ENCODE measurements at regions not wholly inside any gene's neighbourhood (a gene's known extent, or its start where the extent isn't known, plus 50 kb on each side); places are given as distances from the start of the nearest gene placed in this dataset.

DNA sequence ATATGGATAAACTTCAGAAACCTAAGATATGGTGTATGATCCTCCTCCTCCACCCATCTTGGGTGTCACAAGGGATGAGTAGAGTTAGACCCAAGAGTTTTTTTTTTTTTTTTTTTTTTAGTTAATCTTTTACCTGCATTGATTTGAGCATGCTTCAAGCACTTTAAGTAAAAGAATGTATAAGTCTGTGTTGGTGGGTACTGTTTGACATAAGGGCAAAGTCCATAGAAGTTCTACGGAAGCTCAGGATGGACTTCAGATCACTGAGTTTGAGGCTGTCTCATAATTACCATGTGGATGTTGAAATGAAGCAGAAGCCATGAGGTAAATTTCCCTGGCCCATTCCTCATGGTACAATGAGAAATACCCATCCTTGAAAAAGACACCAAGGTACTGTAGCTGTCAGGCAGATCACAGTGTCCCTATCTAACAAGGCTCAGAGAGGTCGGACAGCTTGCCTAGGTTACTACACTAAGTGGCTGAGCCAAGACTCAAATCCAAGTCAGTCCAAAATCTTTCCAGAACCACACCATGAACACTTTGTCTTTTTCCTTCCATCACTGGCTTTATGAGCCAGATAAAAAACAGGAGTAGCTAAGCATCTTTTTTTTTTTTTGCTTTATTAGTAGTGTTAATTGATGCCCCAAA, 962.8 kb downstream of the CDH11 start:
- CTCF ChIA-PET (ENCODE audit: partially characterized antibody) = no interaction called here
- no peak overlapping the region for H3K27ac ChIP-seq (ENCODE audit: low read depth, low read length)
- no peaks in the 10 kb centered on the region for H3K27me3 Mint-ChIP-seq

DNA sequence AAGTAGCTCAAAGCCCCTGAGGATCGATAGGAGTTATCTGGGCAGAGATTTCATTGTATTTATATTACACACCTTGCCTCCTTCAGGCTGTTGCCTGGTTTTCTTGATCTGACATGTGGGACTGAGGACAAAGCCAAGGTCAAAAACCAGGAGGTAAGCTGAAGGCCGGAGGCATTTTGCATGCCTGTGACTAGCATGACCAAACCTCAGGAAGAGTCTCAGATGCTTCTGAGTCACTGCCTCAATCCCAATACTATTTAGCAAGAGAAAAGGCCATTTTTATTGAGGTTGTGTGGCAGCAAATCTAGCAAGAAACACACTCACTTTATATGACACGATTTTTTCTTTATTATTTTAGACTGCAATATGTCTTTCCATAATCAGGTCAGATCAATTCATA, 968.1 kb downstream of the CDH11 start:
- Mint-ChIP-seq H3K27me3 (no peaks in the 10 kb centered on the region), H3K36me3 (no peaks in the 10 kb centered on the region), H3K9me3 (peaks cover 8 to 35% (median 27%) of the 10 kb centered on the region in 8 donors), H3K27ac (no peak overlapping the region), H3K4me1 (no peaks in the 10 kb centered on the region), H3K4me3 (no peak overlapping the region)
- no peaks in the 10 kb centered on the region for H3K9me3 ChIP-seq (ENCODE audit: control insufficient read depth in 1 of 2, low read length in 2 of 2)
- ChIA-PET POLR2A (ENCODE audit: partially characterized antibody) (no interaction called here), CTCF (ENCODE audit: partially characterized antibody) (no interaction called here)
- H3K27ac ChIP-seq (ENCODE audit: low read depth, low read length) = no peak overlapping the region
- no peak overlapping the region for H3K4me3 ChIP-seq (ENCODE audit: low read length in 2 of 2)
- no peaks in the 10 kb centered on the region for H3K36me3 ChIP-seq (ENCODE audit: insufficient read depth, low read length)
- DNase-seq = no peak
- intact Hi-C loops (cut with micrococcal nuclease) = no loop called here
- no peaks in the 10 kb centered on the region for H3K27me3 ChIP-seq (ENCODE audit: insufficient read depth, low read length)
- H3K4me1 ChIP-seq (ENCODE audit: insufficient read depth, low read length) = no peaks in the 10 kb centered on the region

More for the DNA sequence above, 962.8 kb downstream of the CDH11 start:
- no peaks in the 10 kb centered on the region for H3K4me1 Mint-ChIP-seq
- no peak overlapping the region for H3K4me3 Mint-ChIP-seq
- H3K9me3 Mint-ChIP-seq = peaks cover 2 to 28% (median 20%) of the 10 kb centered on the region in 8 donors
- no peaks in the 10 kb centered on the region for H3K36me3 ChIP-seq (ENCODE audit: insufficient read depth, low read length)
- H3K27me3 ChIP-seq (ENCODE audit: insufficient read depth, low read length) = no peaks in the 10 kb centered on the region
- POLR2A ChIA-PET (ENCODE audit: partially characterized antibody) = no interaction called here
- H3K4me3 ChIP-seq (ENCODE audit: low read length in 2 of 2) = no peak overlapping the region
- no peaks in the 10 kb centered on the region for H3K4me1 ChIP-seq (ENCODE audit: insufficient read depth, low read length)
- H3K36me3 Mint-ChIP-seq = no peaks in the 10 kb centered on the region
- no peak overlapping the region for H3K27ac Mint-ChIP-seq
- DNase-seq = no peak
- intact Hi-C loops (cut with micrococcal nuclease) = no loop called here
- H3K9me3 ChIP-seq (ENCODE audit: control insufficient read depth in 1 of 2, low read length in 2 of 2) = peaks cover 0 to 4% of the 10 kb centered on the region in 2 donors

DNA sequence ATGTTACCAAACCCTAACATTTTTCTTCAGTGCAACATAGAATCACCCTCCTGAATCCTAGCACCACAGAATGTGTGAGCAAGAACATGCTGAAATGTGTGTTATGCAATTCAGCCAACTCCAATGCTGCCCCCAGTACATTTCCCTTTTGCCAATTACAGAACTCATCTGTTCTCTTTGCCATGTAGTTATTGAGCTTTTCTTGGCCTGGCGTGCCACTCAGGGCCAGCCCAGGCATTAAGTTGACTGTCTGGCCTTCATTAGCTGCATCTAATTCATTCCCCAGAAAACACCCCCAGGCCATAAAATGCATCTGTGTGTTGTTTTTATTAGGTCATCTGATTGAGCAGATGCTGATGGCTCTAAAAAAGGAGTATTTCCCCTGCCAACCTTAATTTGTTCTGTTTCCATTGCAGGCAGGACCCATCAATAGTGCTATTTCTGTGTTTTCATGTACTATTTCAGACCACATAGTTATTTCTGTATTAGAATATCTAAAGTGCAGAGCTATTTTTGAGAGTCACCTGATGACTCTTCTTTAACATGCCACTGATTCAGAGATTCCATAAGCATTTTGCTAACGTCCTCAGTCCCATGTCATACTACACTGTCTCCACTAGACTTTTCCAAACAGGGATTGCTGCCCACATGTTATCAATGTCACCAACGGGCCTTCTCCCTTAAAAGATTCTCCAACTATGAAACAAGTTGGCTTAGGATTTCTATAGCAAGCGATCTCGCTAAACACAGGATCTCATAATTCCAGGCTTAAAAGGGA, 969.7 kb downstream of the CDH11 start:
- Histone ChIP-seq H3K36me3 (ENCODE audit: insufficient read depth, low read length) (no peaks in the 10 kb centered on the region), H3K9me3 (ENCODE audit: control insufficient read depth in 1 of 2, low read length in 2 of 2) (no peaks in the 10 kb centered on the region), H3K27ac (ENCODE audit: low read depth, low read length) (no peak overlapping the region), H3K4me3 (ENCODE audit: low read length in 2 of 2) (no peak overlapping the region), H3K4me1 (ENCODE audit: insufficient read depth, low read length) (no peaks in the 10 kb centered on the region), H3K27me3 (ENCODE audit: insufficient read depth, low read length) (no peaks in the 10 kb centered on the region)
- no peak for DNase-seq
- CTCF ChIA-PET (ENCODE audit: partially characterized antibody) = no interaction called here
- no peaks in the 10 kb centered on the region for H3K4me1 Mint-ChIP-seq
- peaks cover 8 to 38% (median 24%) of the 10 kb centered on the region in 8 donors for H3K9me3 Mint-ChIP-seq
- H3K36me3 Mint-ChIP-seq = no peaks in the 10 kb centered on the region
- no peak overlapping the region for H3K4me3 Mint-ChIP-seq
- intact Hi-C loops (cut with micrococcal nuclease) = no loop called here
- H3K27me3 Mint-ChIP-seq = no peaks in the 10 kb centered on the region
- no peak overlapping the region for H3K27ac Mint-ChIP-seq
- POLR2A ChIA-PET (ENCODE audit: partially characterized antibody) = no interaction called here

GRCh38 chr16:64150193-64150592, 971.7 kb downstream of the CDH11 start:
- ChIA-PET CTCF (ENCODE audit: partially characterized antibody) (no interaction called here), POLR2A (ENCODE audit: partially characterized antibody) (no interaction called here)
- Histone ChIP-seq H3K4me3 (ENCODE audit: low read length in 2 of 2) (no peak overlapping the region), H3K4me1 (ENCODE audit: insufficient read depth, low read length) (no peaks in the 10 kb centered on the region), H3K9me3 (ENCODE audit: control insufficient read depth in 1 of 2, low read length in 2 of 2) (no peaks in the 10 kb centered on the region), H3K36me3 (ENCODE audit: insufficient read depth, low read length) (no peaks in the 10 kb centered on the region), H3K27ac (ENCODE audit: low read depth, low read length) (no peak overlapping the region), H3K27me3 (ENCODE audit: insufficient read depth, low read length) (no peaks in the 10 kb centered on the region)
- intact Hi-C loops (cut with micrococcal nuclease) = no loop called here
- Mint-ChIP-seq H3K4me3 (no peak overlapping the region), H3K36me3 (no peaks in the 10 kb centered on the region), H3K27me3 (no peaks in the 10 kb centered on the region), H3K4me1 (no peaks in the 10 kb centered on the region), H3K9me3 (peaks cover 7 to 32% (median 15%) of the 10 kb centered on the region in 8 donors), H3K27ac (no peak overlapping the region)
- no peak for DNase-seq

- intact Hi-C loops (cut with micrococcal nuclease) = no loop called here
- H3K9me3 Mint-ChIP-seq = peaks cover 7 to 27% (median 13%) of the 10 kb centered on the region in 8 donors
- H3K4me1 Mint-ChIP-seq = no peaks in the 10 kb centered on the region
Measured at GRCh38 chr16:64149756-64150155, 972.1 kb downstream of the CDH11 start.

GRCh38 chr16:64148356-64148755, 973.5 kb downstream of the CDH11 start:
- no peak overlapping the region for H3K27ac ChIP-seq (ENCODE audit: low read depth, low read length)
- Mint-ChIP-seq H3K27ac (no peak overlapping the region), H3K9me3 (peaks cover 7 to 27% (median 13%) of the 10 kb centered on the region in 8 donors), H3K4me3 (no peak overlapping the region), H3K27me3 (no peaks in the 10 kb centered on the region), H3K36me3 (no peaks in the 10 kb centered on the region), H3K4me1 (no peaks in the 10 kb centered on the region)
- H3K4me3 ChIP-seq (ENCODE audit: low read length in 2 of 2) = no peak overlapping the region
- no peaks in the 10 kb centered on the region for H3K27me3 ChIP-seq (ENCODE audit: insufficient read depth, low read length)
- DNase-seq = no peak
- ChIA-PET POLR2A (ENCODE audit: partially characterized antibody) (no interaction called here), CTCF (ENCODE audit: partially characterized antibody) (no interaction called here)
- no peaks in the 10 kb centered on the region for H3K4me1 ChIP-seq (ENCODE audit: insufficient read depth, low read length)
- no peaks in the 10 kb centered on the region for H3K36me3 ChIP-seq (ENCODE audit: insufficient read depth, low read length)
- H3K9me3 ChIP-seq (ENCODE audit: control insufficient read depth in 1 of 2, low read length in 2 of 2) = no peaks in the 10 kb centered on the region
- intact Hi-C loops (cut with micrococcal nuclease) = no loop called here

More at GRCh38 chr16:64149756-64150155, 972.1 kb downstream of the CDH11 start:
- DNase-seq = no peak
- H3K9me3 ChIP-seq (ENCODE audit: control insufficient read depth in 1 of 2, low read length in 2 of 2) = no peaks in the 10 kb centered on the region
- no peak overlapping the region for H3K4me3 ChIP-seq (ENCODE audit: low read length in 2 of 2)
- H3K4me1 ChIP-seq (ENCODE audit: insufficient read depth, low read length) = no peaks in the 10 kb centered on the region
- H3K4me3 Mint-ChIP-seq = no peak overlapping the region
- no peaks in the 10 kb centered on the region for H3K36me3 Mint-ChIP-seq
- no peaks in the 10 kb centered on the region for H3K27me3 ChIP-seq (ENCODE audit: insufficient read depth, low read length)
- no peaks in the 10 kb centered on the region for H3K36me3 ChIP-seq (ENCODE audit: insufficient read depth, low read length)
- no peaks in the 10 kb centered on the region for H3K27me3 Mint-ChIP-seq
- H3K27ac Mint-ChIP-seq = no peak overlapping the region
- ChIA-PET CTCF (ENCODE audit: partially characterized antibody) (no interaction called here), POLR2A (ENCODE audit: partially characterized antibody) (no interaction called here)
- no peak overlapping the region for H3K27ac ChIP-seq (ENCODE audit: low read depth, low read length)

GRCh38 chr16:64147941-64148340, 973.9 kb downstream of the CDH11 start:
- no peak overlapping the region for H3K4me3 Mint-ChIP-seq
- CTCF ChIA-PET (ENCODE audit: partially characterized antibody) = no interaction called here

More at GRCh38 chr16:64147941-64148340, 973.9 kb downstream of the CDH11 start:
- H3K4me3 ChIP-seq (ENCODE audit: low read length in 2 of 2) = no peak overlapping the region
- no peaks in the 10 kb centered on the region for H3K4me1 ChIP-seq (ENCODE audit: insufficient read depth, low read length)
- no peaks in the 10 kb centered on the region for H3K9me3 ChIP-seq (ENCODE audit: control insufficient read depth in 1 of 2, low read length in 2 of 2)
- Mint-ChIP-seq H3K36me3 (no peaks in the 10 kb centered on the region), H3K9me3 (peaks cover 6 to 25% (median 11%) of the 10 kb centered on the region in 8 donors), H3K27ac (no peak overlapping the region), H3K4me1 (no peaks in the 10 kb centered on the region), H3K27me3 (no peaks in the 10 kb centered on the region)
- H3K27me3 ChIP-seq (ENCODE audit: insufficient read depth, low read length) = no peaks in the 10 kb centered on the region
- no peak overlapping the region for H3K27ac ChIP-seq (ENCODE audit: low read depth, low read length)
- intact Hi-C loops (cut with micrococcal nuclease) = no loop called here
- no peak for DNase-seq
- H3K36me3 ChIP-seq (ENCODE audit: insufficient read depth, low read length) = no peaks in the 10 kb centered on the region
- POLR2A ChIA-PET (ENCODE audit: partially characterized antibody) = no interaction called here
